ENCODE measurements at regions not wholly inside any gene's neighbourhood (a gene's known extent, or its start where the extent isn't known, plus 50 kb on each side); places are given as distances from the start of the nearest gene placed in this dataset.

GRCh38 chr2:207260947-207261346 is 95.2 kb upstream of the KLF7 start:
- Histone ChIP-seq H2AK9ac (replicated peaks; ENCODE audit: low read depth, low read length, poor library complexity) (peak overlapping the region; percentile 70), H2AFZ (replicated peaks; ENCODE audit: low read length, poor library complexity) (peak overlapping the region; percentile 29), H3K79me1 (ENCODE audit: low read depth in 1 of 2, low read length in 2 of 2) (peaks cover 4 to 29% of the 10 kb centered on the region in 2 experiments; a peak in 3 of 4 replicates), H3K27ac (ENCODE audit: insufficient read depth, low read length) (peak overlapping the region; percentile 82), H3K4me2 (ENCODE audit: low read depth, low read length) (peak overlapping the region; percentile 59), H3K4ac (ENCODE audit: low read depth, low read length) (peak overlapping the region; percentile 96), H3K36me3 (ENCODE audit: control insufficient read depth, insufficient read depth, low read length) (no peaks in the 10 kb centered on the region), H3K4me3 (ENCODE audit: insufficient read depth, low read depth, low read length) (no peak overlapping the region), H4K91ac (ENCODE audit: insufficient read depth, low read depth, low read length) (peak overlapping the region; percentile 94), H2BK15ac (ENCODE audit: low read depth, low read length) (peak overlapping the region; percentile 95), H2AK5ac (ENCODE audit: low read depth, low read length) (peak overlapping the region; percentile 89; the same call in 1 of the 2 replicates), H3K27me3 (ENCODE audit: control insufficient read depth, insufficient read depth, low read length) (no peaks in the 10 kb centered on the region), H3K56ac (ENCODE audit: extremely low read depth, insufficient read depth, low read length) (0 out of 2 replicates have a peak overlapping the region, but pooled peaks have one; percentile 2), H3K9me3 (ENCODE audit: control insufficient read depth, insufficient read depth, low read length) (no peaks in the 10 kb centered on the region), H4K20me1 (ENCODE audit: insufficient read depth, low read length) (no peaks in the 10 kb centered on the region), H3K9me1 (ENCODE audit: insufficient read depth, low read length) (peaks cover 33% of the 10 kb centered on the region), H3K23ac (ENCODE audit: low read depth, low read length) (peak overlapping the region; percentile 69), H3K14ac (replicated peaks; ENCODE audit: low read depth, low read length) (peak overlapping the region; percentile 76), H4K8ac (ENCODE audit: low read depth in 2 of 2, low read length in 2 of 2) (peak overlapping the region; percentile 61 to 74), H2BK120ac (ENCODE audit: low read depth, low read length) (peak overlapping the region; percentile 95), H3K9ac (ENCODE audit: low read depth, low read length) (0 out of 2 replicates have a peak overlapping the region, but pooled peaks have one; percentile 31), H3K4me1 (ENCODE audit: control insufficient read depth, insufficient read depth, low read length) (peaks cover 39% of the 10 kb centered on the region), H3K18ac (ENCODE audit: low read depth, low read length) (peak overlapping the region; percentile 93), H2BK20ac (ENCODE audit: low read depth, low read length) (peak overlapping the region; percentile 99), H4K5ac (ENCODE audit: low read depth, low read length) (peak overlapping the region; percentile 84), H2BK5ac (ENCODE audit: low read depth, low read length, poor library complexity, severe bottlenecking) (peak overlapping the region; percentile 76)
- CTCF ChIA-PET: interaction anchor here (1.0 to 1.1 kb wide), 2 partner anchors 50 to 73 kb away, joined by 3 read pairs; no protein-coding TSS in a partner anchor
- DNase-seq (peak; percentile 84), ATAC-seq (ENCODE audit: low read depth) (0 out of 2 replicates have a peak, but pooled peaks have one; percentile 3)
- in situ Hi-C loops (cut with MboI; ENCODE audit: low sequenced_read_pairs): no loop called here
- no peak for TF ChIP-seq RCOR1 (IDR thresholded peaks at IDR 0.05; ENCODE audit: insufficient replicate concordance, low read length)
- peak; percentile 59; the same call in 1 of the 2 replicates for TF ChIP-seq FOS (IDR thresholded peaks at IDR 0.05; ENCODE audit: low read depth, low read length)
- TF ChIP-seq CHD1 (IDR thresholded peaks at IDR 0.05; ENCODE audit: low read depth, low read length): no peak
- TF ChIP-seq NFE2L2 (IDR thresholded peaks at IDR 0.05; ENCODE audit: low read depth, low read length): peak; percentile 33; the same call in 1 of the 2 replicates
- TF ChIP-seq RAD21 (IDR thresholded peaks at IDR 0.05; ENCODE audit: low read length): no peak
- 0 out of 2 replicates have a peak, but pooled peaks have one; percentile 22 for TF ChIP-seq BHLHE40 (IDR thresholded peaks at IDR 0.05; ENCODE audit: low read depth, low read length)
- TF ChIP-seq MAZ (IDR thresholded peaks at IDR 0.05; ENCODE audit: borderline replicate concordance, low read depth, low read length): no peak
- TF ChIP-seq MXI1 (IDR thresholded peaks at IDR 0.05; ENCODE audit: borderline replicate concordance, low read depth, low read length): no peak
- POLR2A ChIA-PET (ENCODE audit: unreplicated experiment): interaction anchor here (1.0 kb wide), 1 partner anchor 93 kb away, joined by 3 read pairs; no protein-coding TSS in a partner anchor
- 83% methylated on average over 1 of the region's 4 CpGs; no CpG with 5 or more reads in 1 of the 2 experiments for WGBS, 2 experiments (ENCODE audit: extremely low coverage in 2 of 2, insufficient read length in 1 of 2)
- dilution Hi-C loops (cut with HindIII; ENCODE audit: low sequenced_read_pairs, unreplicated experiment): no loop called here
- intact Hi-C loops (cut with micrococcal nuclease): no loop called here
- BruUV-seq (replicated peaks): no TSS peak

Measured in IMR-90 (cell line).